ENCODE measurements at regions not wholly inside any gene's neighbourhood (a gene's known extent, or its start where the extent isn't known, plus 50 kb on each side); places are given as distances from the start of the nearest gene placed in this dataset.

DNA sequence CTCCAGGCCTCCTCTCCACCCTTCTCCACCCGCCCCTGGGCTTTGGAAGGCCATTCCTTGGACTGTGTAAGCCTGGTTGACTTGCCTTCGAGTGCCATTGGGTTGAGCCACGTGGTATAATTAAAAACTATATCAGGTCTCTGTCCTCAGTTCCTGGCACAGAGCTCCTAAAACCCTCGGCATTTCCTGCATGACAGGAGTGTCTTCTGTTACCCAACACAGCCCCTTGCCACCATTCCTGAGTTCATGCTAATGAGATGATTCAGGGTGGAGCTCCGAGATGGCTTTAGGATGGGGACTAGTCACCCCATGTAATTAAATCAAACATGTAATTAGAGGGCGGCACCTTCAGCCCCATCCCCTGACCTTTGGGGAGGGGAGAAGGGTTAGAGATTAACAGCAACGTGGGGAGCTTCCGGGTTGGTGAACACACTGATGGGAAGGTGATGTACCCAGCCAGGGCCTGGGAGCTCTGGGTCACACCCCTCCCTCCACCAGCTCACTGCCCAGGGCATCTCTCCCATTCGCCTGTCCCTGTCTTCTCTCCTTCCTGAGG, 256.4 kb downstream of the FAM43A start:
- peaks cover 2% of the 10 kb centered on the region for H3K23me2 ChIP-seq (ENCODE audit: insufficient read length, low read depth, low read length, poor library complexity, severe bottlenecking)
- H3K79me2 ChIP-seq (ENCODE audit: insufficient read depth, low read length), result no peaks in the 10 kb centered on the region
- H3K9me3 ChIP-seq (ENCODE audit: control insufficient read depth, low read depth, low read length), result no peaks in the 10 kb centered on the region
- no peak overlapping the region for H3K4me2 ChIP-seq (ENCODE audit: insufficient read depth, insufficient read length, low read length)
- Mint-ChIP-seq H3K4me3 (no peak overlapping the region), H3K9me3 (no peaks in the 10 kb centered on the region), H3K4me1 (peaks cover 2 to 13% of the 10 kb centered on the region in 2 experiments; a peak in 3 of 4 replicates), H3K36me3 (ENCODE audit: insufficient read depth in 1 of 3, low read depth in 3 of 3) (no peaks in the 10 kb centered on the region), H3K27ac (peak overlapping the region in 1 of 3 experiments; percentile 51; a peak in 1 of 7 replicates), H3K27me3 (ENCODE audit: low read depth) (no peaks in the 10 kb centered on the region; the same call in 1 of the 2 replicates)
- no peak overlapping the region for H4K8ac ChIP-seq (replicated peaks; ENCODE audit: insufficient read length, low read depth, low read length)
- TF ChIP-seq, protein P1, sequence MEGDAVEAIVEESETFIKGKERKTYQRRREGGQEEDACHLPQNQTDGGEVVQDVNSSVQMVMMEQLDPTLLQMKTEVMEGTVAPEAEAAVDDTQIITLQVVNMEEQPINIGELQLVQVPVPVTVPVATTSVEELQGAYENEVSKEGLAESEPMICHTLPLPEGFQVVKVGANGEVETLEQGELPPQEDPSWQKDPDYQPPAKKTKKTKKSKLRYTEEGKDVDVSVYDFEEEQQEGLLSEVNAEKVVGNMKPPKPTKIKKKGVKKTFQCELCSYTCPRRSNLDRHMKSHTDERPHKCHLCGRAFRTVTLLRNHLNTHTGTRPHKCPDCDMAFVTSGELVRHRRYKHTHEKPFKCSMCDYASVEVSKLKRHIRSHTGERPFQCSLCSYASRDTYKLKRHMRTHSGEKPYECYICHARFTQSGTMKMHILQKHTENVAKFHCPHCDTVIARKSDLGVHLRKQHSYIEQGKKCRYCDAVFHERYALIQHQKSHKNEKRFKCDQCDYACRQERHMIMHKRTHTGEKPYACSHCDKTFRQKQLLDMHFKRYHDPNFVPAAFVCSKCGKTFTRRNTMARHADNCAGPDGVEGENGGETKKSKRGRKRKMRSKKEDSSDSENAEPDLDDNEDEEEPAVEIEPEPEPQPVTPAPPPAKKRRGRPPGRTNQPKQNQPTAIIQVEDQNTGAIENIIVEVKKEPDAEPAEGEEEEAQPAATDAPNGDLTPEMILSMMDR (conservative IDR thresholded peaks at IDR 0.05), result no peak
- H3K14ac ChIP-seq (ENCODE audit: insufficient read depth, low read length), result no peak overlapping the region
- H3K4me1 ChIP-seq (ENCODE audit: insufficient read depth, low read length), result no peaks in the 10 kb centered on the region
- no peak overlapping the region for H2AK5ac ChIP-seq (ENCODE audit: insufficient read length, low read length)
- H3T11ph ChIP-seq (ENCODE audit: low read length), result no peak overlapping the region
- no peak overlapping the region for H2BK12ac ChIP-seq (ENCODE audit: insufficient read length, low read depth, low read length)
- WGBS (ENCODE audit: extremely low coverage, insufficient read length, low lambda C conversion rate), result no CpG with 5 or more reads among the region's 9 CpGs
- no peak overlapping the region for H4K91ac ChIP-seq (ENCODE audit: insufficient read length, low read depth, low read length)
- no peak overlapping the region for H3K23ac ChIP-seq (ENCODE audit: insufficient read length, low read depth, low read length)
- H3K4ac ChIP-seq (ENCODE audit: low read depth, low read length), result no peak overlapping the region
- DNase-seq, result no peak
- no peak overlapping the region for H2BK15ac ChIP-seq (ENCODE audit: low read depth, low read length)
- no peak overlapping the region for H3K9ac ChIP-seq (ENCODE audit: extremely low read depth, insufficient read length, low read length)
- no peak overlapping the region for H2BK5ac ChIP-seq (ENCODE audit: insufficient read length, low read length)
- H3K79me1 ChIP-seq (ENCODE audit: insufficient read depth, low read depth, low read length, poor library complexity, severe bottlenecking), result no peaks in the 10 kb centered on the region
- no peaks in the 10 kb centered on the region for H4K20me1 ChIP-seq (ENCODE audit: control insufficient read depth, insufficient read depth, insufficient read length)
- no peak overlapping the region for H2BK120ac ChIP-seq (ENCODE audit: low read depth, low read length, poor library complexity, severe bottlenecking)
- H3K27ac ChIP-seq (ENCODE audit: insufficient read length, low read depth, low read length), result no peak overlapping the region
- H4K5ac ChIP-seq (ENCODE audit: insufficient read length, low read depth, low read length), result no peak overlapping the region
- H3K18ac ChIP-seq (ENCODE audit: insufficient read length, low read depth, low read length), result no peak overlapping the region
- no peak overlapping the region for H3K56ac ChIP-seq (ENCODE audit: insufficient read length, low read depth, low read length)
- no peak overlapping the region for H2BK20ac ChIP-seq (ENCODE audit: low read depth, low read length, poor library complexity, severe bottlenecking)
- no peak overlapping the region for H2AFZ ChIP-seq (ENCODE audit: low read length)
- no peaks in the 10 kb centered on the region for H3K27me3 ChIP-seq (ENCODE audit: insufficient read depth, low read length)
